NCI-H146 treated with DMSO at 0.1 percent for 48 hours (cell line): ENCODE measurements at regions not wholly inside any gene's neighbourhood (a gene's known extent, or its start where the extent isn't known, plus 50 kb on each side); places are given as distances from the start of the nearest gene placed in this dataset.

ENCODE experiments used
- DNase-seq: peaks from one replicate; lab custom pipeline; 2025; ENCODE audit not compliant: unreplicated experiment; lab: John Stamatoyannopoulos, UW

DNA sequence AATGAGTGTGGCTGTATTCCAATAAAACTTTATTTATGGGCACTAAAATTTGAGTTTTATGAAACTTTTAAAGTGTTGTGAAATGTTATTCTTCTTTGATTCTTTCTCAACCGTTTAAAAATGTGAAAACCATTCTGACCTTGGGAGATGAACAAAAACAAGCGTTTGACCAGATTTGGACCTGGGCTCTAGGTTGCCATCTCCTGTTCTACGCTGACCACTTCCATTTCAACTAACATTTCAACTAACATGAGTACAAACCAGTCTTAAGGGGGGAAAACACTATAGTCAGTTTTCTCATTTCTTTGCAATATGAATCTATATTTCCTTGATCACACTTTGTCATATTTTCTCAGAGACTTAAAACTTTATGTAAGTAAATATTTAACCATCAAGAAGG lies 118.4 kb upstream of the IRX5 start:
- no peak for DNase-seq

GRCh38 chr16:54808890-54809289 lies 121.8 kb upstream of the IRX5 start:
- DNase-seq = no peak

GRCh38 chr16:54806881-54807360 lies 123.7 kb upstream of the IRX5 start:
- DNase-seq = no peak

DNA sequence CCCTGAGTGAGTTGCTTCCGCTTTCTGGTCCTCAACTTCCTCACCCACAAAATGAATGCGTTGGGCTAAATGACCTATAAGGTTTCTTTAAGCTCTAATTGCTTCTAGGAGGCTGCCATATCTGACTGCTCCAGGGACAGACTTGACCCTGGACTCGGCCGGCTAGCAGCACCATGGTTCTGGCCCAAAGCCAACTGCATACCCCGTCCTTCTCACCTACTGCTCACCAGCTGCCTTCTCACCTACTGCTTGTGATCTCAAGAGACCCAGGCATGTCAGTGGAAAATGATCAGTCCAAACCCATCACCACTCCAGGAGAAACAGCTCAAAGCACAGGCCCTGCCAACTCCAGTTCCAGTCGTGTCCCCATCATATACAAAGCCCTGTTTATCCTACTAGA lies 124.3 kb upstream of the IRX5 start:
- DNase-seq = no peak

GRCh38 chr16:54805648-54806047 lies 125.0 kb upstream of the IRX5 start:
- no peak for DNase-seq

- no peak for DNase-seq
Measured at GRCh38 chr16:54801057-54801844, 129.4 kb upstream of the IRX5 start.

DNA sequence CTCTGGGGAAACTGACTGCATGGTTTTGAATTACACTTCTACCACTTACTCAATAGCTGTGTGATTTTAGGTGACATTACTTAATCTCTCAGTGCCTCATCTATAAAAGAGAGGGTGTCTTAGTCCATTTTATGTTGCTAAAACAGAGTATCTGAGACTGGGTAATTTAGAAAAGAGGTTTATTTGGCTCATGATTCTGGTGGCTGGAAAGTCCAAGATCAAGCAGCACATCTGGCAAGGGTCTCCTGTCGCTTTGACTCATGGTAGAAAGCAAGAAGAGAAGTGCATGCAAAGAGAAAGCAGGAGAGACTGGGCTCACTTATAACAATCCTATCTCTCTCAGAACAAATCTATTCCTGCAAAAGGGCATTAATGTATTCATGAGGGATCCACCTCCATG lies 132.4 kb upstream of the IRX5 start:
- DNase-seq = no peak

GRCh38 chr16:54796211-54796610 lies 134.5 kb upstream of the IRX5 start:
- no peak for DNase-seq

DNA sequence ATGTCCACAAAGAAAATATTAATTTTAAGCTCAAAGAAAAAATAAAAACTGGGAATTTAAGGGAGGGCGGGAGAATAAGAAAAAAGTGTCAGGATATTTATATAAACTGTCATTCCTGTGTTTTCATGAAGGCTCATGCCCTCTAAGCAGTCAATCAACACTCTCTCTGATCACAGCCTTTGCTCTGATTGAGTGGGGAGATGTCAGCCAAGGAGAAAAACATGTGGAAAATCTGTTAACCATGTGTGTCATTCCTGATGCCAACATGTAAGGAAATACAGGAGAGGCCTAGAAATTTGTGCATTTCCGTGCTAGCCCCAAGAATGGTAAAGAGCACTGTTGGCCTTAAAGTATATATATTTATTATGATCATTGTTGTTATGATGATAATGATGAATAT lies 137.9 kb upstream of the IRX5 start:
- no peak for DNase-seq

- DNase-seq = no peak
Measured at GRCh38 chr16:54787045-54787444, 143.6 kb upstream of the IRX5 start.

- DNase-seq = no peak
Measured at GRCh38 chr16:54783980-54784379, 146.7 kb upstream of the IRX5 start.

GRCh38 chr16:54783226-54783625 lies 147.4 kb upstream of the IRX5 start:
- DNase-seq = no peak

DNA sequence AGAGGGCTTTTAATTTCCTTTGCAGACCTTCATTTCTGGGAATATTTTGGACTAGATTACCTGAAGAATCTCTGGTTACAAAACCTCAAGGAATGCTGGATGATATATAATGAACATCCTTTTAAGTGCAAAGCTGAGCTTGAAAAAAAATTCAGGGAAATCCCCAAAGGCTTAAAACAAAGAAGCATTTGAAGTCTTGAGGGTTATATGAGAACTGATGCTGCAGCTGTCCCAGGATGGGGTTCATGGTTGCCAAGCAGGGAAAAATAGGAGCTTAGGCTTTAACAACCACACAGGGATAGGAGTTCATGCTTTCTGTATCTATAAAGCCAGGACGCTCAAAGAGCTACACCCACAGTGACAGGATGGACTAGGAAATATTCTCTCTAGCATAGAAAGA lies 150.4 kb upstream of the IRX5 start:
- no peak for DNase-seq

DNA sequence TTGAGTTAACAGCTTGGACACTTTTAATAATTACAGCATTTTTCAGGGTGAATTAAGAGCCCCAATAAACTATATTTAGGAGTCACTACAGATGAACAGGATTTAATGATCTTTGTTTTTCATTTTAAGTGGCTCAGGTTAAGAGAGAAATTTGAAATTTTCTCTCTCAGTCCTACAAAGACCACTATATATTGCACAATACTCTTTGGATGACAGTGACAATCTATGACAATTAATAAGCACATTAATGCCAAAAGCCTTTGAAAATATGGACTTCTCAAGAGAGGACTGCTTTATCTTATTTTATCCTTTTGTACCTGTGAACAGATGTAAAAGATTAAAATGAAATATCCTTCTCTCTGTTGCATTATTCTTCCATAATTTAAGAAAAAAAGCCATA lies 151.1 kb upstream of the IRX5 start:
- DNase-seq = no peak

- DNase-seq = no peak
Measured at GRCh38 chr16:54774768-54775167, 155.9 kb upstream of the IRX5 start.

GRCh38 chr16:54772400-54772799 lies 158.3 kb upstream of the IRX5 start:
- no peak for DNase-seq

DNA sequence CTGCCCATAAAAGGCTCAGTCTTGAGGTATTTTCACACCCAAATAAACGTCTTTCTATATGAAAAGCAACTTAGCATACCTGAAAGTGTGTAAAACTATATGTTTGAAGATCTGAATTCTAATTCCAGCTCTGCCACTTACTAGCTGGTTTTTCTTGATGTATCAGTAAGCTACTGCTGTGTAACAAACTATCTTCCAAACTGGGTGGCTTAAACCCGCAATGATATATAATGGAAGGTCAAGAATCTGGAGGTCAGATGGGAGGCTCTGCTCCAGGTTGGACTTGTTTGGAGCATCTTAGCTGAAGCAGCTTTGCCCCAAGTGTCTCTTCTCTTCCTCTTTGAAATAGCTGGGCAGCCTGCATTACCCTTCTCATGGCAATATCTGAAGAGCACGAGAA lies 164.3 kb upstream of the IRX5 start:
- no peak for DNase-seq

DNA sequence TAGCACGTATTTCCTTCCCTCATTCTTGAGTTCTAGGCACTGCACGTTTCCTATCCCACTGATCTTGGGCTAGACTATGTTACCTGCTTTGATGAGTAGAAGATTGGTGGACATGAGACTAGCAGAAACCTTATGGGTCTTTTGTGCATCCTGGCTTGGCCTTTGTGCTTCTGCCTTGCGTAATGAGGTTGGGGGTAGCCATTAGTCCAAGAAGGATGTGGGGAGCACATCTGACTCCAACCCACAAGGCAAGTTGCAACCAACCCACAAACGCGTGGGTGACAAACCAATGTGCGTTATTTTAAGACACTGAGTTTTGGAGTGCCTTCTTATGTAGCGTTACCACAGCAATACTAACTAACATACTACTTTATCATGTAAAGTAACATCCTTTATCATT lies 180.4 kb upstream of the IRX5 start:
- no peak for DNase-seq

DNA sequence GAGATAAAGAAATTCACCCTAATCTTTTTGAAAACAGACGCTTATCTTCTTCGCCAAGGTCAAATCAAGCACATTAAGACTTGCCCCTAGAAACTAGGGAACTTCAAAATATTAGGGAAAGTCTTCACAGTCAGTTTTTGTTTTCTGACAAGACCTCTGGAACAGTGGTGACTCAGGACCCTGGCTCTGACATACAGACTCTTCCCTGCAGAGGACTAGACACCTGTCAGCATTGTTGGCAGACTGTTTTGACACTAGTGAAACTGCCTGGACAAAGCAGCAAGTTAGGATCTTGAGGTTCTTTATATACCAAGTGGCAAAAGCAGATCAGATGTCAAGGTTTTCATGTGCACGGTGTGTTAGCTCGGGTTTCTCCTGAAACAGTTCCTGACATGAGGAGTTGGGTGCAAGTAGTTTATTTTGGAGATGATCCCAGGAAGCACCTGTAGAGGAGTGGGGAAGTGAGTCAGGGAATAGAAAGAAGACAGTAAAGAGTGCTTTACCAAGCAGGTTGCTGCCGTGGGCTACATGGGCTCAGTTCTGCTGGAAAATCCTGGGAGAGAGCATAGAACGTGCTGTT lies 182.0 kb upstream of the IRX5 start:
- no peak for DNase-seq

DNA sequence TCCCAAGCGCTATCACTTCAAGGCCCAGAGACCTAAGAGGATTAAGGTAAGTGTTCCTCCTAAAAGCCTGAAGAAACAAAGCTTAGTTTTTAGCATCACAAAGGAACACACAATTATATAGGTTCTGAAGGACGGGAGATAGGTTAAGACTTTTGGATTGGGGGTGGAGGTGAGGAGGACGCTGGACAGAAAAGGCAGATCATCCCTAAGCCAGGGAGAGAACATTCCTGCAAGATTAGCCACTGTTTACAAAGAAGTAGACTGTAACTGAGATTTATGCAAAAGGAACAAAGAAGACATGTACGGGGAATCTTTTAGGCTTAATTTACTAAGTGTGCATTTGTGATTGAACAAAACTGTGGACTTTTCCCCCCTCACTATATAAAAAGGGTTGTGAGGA lies 184.1 kb upstream of the IRX5 start:
- DNase-seq = no peak

GRCh38 chr16:54744998-54745397 lies 185.7 kb upstream of the IRX5 start:
- DNase-seq = no peak

DNA sequence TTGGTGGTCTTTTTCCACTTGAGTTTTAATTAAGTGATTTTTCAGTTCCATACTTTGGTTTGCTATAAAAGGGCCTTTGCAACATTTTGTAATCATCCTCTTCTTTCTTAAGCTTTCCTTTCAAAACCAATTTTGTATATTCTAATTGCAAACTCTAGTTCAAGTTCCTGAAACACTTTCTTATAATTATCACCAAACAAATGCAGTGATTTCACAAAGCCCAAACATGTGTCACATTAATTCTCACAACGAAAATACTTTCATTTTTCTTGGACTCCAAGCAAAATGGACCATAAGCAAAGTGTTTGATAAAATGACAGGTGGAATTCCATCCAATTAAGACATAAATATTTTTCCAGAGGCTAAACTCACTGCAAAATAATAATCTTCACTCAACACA lies 188.2 kb upstream of the IRX5 start:
- DNase-seq = no peak

- DNase-seq = no peak
Measured at GRCh38 chr16:54739381-54739780, 191.3 kb upstream of the IRX5 start.
